ENCODE measurements at regions not wholly inside any gene's neighbourhood (a gene's known extent, or its start where the extent isn't known, plus 50 kb on each side); places are given as distances from the start of the nearest gene placed in this dataset.

DNA sequence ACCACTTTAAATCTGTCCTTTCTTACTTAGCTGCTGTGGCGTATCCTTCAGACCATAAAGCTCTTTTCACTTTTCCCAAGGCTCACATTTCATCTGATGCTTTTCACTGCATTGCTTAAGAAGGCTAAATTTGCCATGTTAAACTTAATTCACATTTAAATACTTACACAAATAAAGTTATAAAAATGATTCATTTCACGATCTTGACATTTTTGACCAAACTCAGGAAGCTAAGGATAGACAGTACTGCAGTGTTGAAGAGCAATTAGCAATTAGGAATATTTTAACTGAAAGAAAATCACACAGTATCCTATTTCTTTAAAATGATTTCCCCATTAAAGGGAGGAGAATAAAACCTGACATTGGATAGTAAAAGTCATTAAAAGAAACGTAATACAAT lies 1038.6 kb downstream of the STPG2 start:
- ChIA-PET POLR2A (no interaction called here), CTCF (no interaction called here)
- no peak overlapping the region for H2AFZ ChIP-seq (ENCODE audit: low read depth, low read length)
- TF ChIP-seq FOS (IDR thresholded peaks at IDR 0.05; ENCODE audit: borderline replicate concordance, insufficient read depth, low read length): no peak
- TF ChIP-seq MYC (IDR thresholded peaks at IDR 0.05; ENCODE audit: low read depth, low read length): no peak
- TF ChIP-seq, protein P1, sequence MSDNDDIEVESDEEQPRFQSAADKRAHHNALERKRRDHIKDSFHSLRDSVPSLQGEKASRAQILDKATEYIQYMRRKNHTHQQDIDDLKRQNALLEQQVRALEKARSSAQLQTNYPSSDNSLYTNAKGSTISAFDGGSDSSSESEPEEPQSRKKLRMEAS (IDR thresholded peaks at IDR 0.05; ENCODE audit: insufficient read depth, insufficient read length): no peak
- no peak for TF ChIP-seq JUN (IDR thresholded peaks at IDR 0.05; ENCODE audit: borderline replicate concordance, insufficient read depth, insufficient read length, low read depth)
- TF ChIP-seq EZH2 (IDR thresholded peaks at IDR 0.05; ENCODE audit: borderline replicate concordance, low read depth, low read length, severe bottlenecking): no peak
- TF ChIP-seq POLR2A (IDR thresholded peaks at IDR 0.05; ENCODE audit: low read depth, low read length): no peak
- no peak for TF ChIP-seq POLR2AphosphoS5 (IDR thresholded peaks at IDR 0.05; ENCODE audit: insufficient read depth, low read depth, low read length)
- TF ChIP-seq GATA2 (IDR thresholded peaks at IDR 0.05; ENCODE audit: insufficient read depth, insufficient read length, low read depth, low read length): no peak
- TF ChIP-seq, protein P2, sequence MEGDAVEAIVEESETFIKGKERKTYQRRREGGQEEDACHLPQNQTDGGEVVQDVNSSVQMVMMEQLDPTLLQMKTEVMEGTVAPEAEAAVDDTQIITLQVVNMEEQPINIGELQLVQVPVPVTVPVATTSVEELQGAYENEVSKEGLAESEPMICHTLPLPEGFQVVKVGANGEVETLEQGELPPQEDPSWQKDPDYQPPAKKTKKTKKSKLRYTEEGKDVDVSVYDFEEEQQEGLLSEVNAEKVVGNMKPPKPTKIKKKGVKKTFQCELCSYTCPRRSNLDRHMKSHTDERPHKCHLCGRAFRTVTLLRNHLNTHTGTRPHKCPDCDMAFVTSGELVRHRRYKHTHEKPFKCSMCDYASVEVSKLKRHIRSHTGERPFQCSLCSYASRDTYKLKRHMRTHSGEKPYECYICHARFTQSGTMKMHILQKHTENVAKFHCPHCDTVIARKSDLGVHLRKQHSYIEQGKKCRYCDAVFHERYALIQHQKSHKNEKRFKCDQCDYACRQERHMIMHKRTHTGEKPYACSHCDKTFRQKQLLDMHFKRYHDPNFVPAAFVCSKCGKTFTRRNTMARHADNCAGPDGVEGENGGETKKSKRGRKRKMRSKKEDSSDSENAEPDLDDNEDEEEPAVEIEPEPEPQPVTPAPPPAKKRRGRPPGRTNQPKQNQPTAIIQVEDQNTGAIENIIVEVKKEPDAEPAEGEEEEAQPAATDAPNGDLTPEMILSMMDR (IDR thresholded peaks at IDR 0.05; ENCODE audit: extremely low read depth in 1 of 2, insufficient read depth in 1 of 2, low read depth in 1 of 2, low read length in 2 of 2): no peak
- no peak overlapping the region for H3K9ac ChIP-seq (replicated peaks; ENCODE audit: extremely low read depth, insufficient read depth, low read length)
- H3K9me1 ChIP-seq (replicated peaks; ENCODE audit: control insufficient read depth, extremely low read depth, insufficient read depth, low read length): no peaks in the 10 kb centered on the region
- FAIRE-seq: no peak
- H3K27me3 ChIP-seq (ENCODE audit: control insufficient read depth in 2 of 2, insufficient read depth in 2 of 2, low read length in 2 of 2): no peaks in the 10 kb centered on the region
- no peaks in the 10 kb centered on the region for H4K20me1 ChIP-seq (replicated peaks; ENCODE audit: control insufficient read depth, extremely low read depth, insufficient read depth, low read length)
- no peaks in the 10 kb centered on the region for H3K36me3 ChIP-seq (ENCODE audit: control insufficient read depth in 2 of 2, extremely low read depth in 1 of 2, insufficient read depth in 2 of 2, low read length in 2 of 2)
- no peak overlapping the region for H3K4me2 ChIP-seq (ENCODE audit: insufficient read depth, low read length)
- intact Hi-C loops (cut with micrococcal nuclease) (no loop called here), dilution Hi-C loops (cut with MboI; ENCODE audit: extremely low pct_ligation_motif_present, low sequenced_read_pairs) (no loop called here)
- no peak for DNase-seq (ENCODE audit: low read depth, low spot score)
- H3K4me1 ChIP-seq (ENCODE audit: control insufficient read depth, extremely low read depth, insufficient read depth, low read length): no peaks in the 10 kb centered on the region
- H3K27ac ChIP-seq (ENCODE audit: insufficient read depth, low read depth, low read length): no peak overlapping the region
- no TSS peak for BruUV-seq (replicated peaks)
- H3K9me3 ChIP-seq (replicated peaks; ENCODE audit: control insufficient read depth, insufficient read depth, low read length): no peaks in the 10 kb centered on the region
- no peaks in the 10 kb centered on the region for H3K79me2 ChIP-seq (ENCODE audit: control insufficient read depth, insufficient read depth, low read length)
- no peak overlapping the region for H3K4me3 ChIP-seq (replicated peaks in 1 of 3; ENCODE audit: insufficient read depth in 1 of 3, low read depth in 1 of 3, low read length in 3 of 3)
